T-helper 1 cell treated with Interleukin-12 subunit alpha and Interleukin-12 subunit beta and Interleukin-4 antibody, amounts not matched to agents 30 ng/mL and 1 ng/mL, for 36 hours (primary cell): ENCODE measurements at regions not wholly inside any gene's neighbourhood (a gene's known extent, or its start where the extent isn't known, plus 50 kb on each side); places are given as distances from the start of the nearest gene placed in this dataset.
"Not testable (repeated sequence)": the region's sequence is repeated elsewhere in the genome, so short reads cannot be mapped to it uniquely, and the experiment has no call there.

Source experiments
- intact Hi-C: fragments of 100-400 bp; cut with micrococcal nuclease; formaldehyde crosslinking; loops from one replicate; pipeline ENCODE4 v1.15.1; 2024

DNA sequence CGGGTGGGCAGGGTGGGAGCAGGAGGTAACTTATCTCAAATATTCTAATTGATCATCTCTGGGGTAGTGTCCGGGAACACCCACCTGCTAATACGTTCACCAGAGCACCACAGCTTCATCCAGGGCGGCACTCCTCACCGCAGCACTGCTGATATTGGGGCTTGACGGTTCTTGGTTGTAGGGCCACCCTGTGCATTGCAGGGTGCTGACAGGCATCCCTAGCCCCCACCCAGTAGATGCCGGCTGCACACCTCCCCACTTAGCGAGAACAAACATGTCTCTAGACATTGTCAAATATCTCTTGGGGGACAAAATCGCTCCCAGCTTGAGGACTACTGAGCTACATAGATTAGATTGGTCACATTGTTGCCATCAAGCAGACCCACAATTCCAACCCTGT is 73.9 kb upstream of the WASF3 start:
- intact Hi-C loops = no loop called here

DNA sequence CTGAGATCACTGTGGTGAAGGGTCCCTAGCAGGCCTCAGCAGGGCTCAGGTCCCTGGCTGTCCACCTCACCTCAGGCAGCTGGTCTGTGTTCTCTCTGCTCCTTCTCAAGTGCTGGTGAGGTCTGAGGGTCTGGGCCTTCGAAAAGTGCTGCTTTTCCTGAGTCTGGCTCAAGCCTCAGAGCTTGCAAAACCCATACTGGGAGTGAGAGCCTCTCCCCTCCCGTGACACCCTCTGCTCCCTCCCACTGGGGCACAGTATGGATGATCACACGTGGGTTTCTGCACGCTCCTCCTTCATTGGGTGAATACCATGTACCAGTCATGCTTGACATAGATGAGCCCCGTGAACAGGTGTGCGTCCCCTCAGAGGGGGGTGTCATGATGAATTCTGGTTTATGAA is 73.3 kb upstream of the WASF3 start:
- intact Hi-C loops = no loop called here

DNA sequence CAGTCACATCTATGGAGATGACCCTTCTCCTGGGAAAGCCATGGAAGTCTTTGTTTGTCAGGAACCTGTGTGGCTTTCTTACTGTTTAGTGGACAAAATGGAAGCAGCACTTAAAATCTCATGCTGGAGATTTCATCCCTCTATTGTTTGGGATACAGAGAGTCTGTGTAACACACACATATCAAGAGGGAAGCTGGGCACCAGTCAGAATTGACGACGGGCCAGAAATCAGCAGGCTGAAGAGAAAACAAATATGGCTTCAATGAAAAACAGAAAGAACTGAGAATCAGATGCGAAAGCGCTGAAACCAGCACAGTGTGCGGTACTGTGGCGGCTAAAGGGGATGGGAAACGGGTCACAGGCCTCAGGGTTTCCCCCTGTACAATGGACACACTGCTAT is 72.2 kb upstream of the WASF3 start:
- intact Hi-C loops = no loop called here

DNA sequence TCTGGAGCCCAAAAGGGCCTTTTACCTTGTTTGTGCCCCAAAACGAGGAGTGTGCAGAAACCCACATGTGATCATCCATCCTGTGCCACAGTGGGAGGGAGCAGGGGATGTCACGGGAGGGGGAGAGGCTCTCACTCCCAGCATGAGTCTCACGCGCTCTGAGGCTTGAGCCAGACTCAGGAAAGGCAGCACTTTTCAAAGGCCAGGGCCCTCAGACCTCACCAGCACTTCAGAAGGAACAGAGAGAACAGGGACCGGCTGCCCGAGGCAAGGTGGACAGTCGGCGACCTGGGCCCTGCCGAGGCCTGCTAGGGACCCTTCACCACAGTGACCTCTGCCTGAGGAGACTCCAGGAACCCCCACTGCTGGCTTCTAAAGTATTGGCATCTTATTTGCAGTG is 71.7 kb upstream of the WASF3 start:
- intact Hi-C loops = no loop called here

DNA sequence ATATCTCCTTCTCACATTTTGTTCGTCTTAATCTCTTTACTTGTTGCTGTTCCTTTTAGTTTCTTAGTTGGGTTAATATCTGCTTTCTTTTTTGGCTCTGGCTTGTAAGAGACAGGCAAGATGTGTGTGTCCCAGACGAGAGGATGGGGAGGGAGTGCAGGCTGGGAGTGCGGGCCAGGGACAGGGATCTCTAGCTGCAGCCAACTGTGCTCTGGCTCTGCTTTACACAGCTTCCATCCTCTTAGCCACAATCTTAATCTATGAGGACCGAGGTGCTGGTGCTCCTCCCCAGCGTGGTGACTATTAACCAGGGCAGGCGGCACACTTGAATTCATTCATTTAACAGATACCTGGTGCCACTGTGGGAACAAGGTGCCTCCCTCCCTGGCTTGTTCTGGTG is 70.9 kb upstream of the WASF3 start:
- intact Hi-C loops = no loop called here

DNA sequence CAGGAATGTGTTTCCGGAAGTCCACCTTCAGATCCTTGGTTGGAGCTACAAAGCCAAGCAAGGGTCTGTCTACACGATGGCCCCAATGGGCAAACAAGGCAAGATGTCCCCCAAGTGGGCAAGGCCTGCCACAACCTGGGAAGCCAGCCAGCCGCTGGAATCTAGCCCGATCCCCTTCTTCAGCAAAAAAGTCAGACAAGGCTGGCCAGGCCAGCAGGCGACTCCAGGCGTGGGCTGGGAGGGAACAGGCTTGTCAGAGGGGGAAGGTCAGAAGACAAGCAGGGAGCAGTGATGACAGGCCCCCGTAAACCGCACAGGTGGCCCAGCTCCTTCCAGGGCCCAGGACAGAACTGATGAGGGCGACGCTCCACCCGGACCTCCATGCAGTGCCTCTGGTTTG is 69.7 kb upstream of the WASF3 start:
- intact Hi-C loops = no loop called here

DNA sequence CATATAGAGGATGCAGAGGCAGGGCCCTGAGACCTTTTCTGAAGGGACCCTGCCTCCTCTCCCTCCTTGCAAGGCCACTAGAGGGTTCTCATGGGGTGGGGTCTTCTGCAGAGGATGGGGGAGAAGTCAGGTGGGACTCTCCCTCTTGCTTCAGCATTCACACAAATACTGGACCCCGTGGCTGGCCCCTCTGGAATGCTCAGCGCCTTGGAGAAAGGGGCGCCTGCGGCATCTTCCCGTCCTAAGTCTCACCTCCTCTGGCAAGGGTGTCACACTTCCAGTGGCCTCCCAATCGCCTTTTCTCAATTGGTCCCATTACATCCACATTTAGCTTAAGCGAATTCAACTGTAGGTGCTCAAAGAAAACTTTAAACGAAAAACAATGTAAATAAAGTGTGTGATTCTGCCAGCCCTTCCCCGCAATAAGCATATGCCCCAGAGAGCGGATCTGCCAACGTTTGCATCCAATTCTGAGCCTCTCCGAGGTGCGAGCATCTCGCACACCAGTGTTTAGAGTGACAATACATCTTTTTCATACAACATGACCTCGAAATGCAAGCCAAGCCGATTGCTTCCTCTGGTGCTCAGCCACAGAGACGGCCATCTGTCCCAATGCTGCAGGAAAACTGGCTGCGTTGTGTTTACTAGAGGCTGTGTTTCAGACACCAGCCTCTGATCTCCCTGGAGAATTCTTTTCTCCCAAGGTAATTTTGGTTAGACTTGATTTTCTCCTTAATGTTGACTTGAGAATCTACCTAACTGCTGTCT is 69.1 kb upstream of the WASF3 start:
- intact Hi-C loops = no loop called here

DNA sequence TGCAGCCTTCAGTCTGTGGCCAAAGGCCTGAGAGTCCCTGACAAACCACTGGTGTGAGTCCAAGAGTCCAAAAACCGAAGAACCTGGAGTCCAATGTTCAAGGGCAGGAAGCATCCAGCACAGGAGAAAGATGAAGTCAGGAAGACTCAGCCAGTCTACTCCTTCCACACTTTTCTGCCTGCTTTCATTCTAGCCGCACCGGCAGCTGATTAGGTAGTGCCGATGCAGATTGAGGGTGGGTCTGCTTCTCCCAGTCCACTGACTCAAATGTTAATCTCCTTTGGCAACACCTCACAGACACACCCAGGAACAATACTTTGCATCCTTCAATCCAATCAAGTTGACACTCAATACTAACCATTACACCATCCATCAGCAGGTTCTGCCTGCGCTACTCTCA is 65.2 kb upstream of the WASF3 start:
- intact Hi-C loops = not testable (repeated sequence)

DNA sequence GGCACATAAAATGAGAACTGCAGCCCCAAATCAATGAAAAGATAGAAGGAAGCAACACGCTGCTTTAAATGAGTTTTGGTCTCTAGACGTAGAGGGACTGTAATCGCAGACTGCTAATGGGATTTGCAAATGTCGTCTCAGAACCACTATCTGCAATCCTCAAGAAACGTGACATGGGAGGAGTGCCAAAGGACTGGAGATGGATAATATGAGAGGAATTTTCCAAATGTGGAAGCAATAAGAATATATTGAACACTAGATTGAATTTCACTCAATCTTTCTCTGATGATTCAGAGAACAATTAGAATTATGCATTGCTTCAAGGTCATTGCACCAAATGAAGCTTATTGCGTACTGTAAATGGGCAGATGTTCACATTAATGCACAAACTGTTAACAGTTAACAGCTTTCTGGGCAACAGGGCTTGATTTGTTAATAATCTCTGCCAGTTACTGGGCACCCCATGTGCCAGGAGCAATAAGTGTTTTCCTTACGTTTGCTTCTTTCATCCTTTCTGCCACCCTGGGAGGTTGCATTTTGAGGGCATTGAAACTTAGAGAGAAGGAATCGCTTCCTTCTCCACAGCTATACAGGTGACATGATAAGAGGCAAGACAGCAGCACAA is 62.8 kb upstream of the WASF3 start:
- intact Hi-C loops = loop anchor here (5.0 kb wide), 1 partner anchor 922 kb away; no protein-coding TSS in a partner anchor

DNA sequence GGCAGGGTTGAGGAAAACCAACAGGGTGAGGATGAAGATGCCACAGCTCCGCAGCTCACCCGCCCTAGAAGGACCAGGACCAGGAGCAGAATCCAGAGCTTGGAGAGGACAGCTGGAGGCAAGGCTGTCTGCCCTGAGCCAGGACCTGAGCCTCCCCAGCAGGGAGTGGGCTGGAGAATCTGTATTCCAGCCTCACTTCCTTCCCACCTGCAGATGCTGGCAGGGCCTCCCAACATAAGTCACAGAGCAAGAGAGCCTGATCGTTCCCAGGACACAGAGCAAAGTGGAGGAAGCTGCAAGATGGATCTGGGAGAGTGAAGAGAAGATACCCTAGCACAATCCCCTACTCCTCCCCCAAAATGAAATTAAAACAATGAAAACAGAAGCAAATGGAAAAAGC is 61.7 kb upstream of the WASF3 start:
- intact Hi-C loops = loop anchor here (1.0 to 5.0 kb wide), 6 partner anchors 13 to 923 kb away; partner anchors contain the start of gene CDK8

DNA sequence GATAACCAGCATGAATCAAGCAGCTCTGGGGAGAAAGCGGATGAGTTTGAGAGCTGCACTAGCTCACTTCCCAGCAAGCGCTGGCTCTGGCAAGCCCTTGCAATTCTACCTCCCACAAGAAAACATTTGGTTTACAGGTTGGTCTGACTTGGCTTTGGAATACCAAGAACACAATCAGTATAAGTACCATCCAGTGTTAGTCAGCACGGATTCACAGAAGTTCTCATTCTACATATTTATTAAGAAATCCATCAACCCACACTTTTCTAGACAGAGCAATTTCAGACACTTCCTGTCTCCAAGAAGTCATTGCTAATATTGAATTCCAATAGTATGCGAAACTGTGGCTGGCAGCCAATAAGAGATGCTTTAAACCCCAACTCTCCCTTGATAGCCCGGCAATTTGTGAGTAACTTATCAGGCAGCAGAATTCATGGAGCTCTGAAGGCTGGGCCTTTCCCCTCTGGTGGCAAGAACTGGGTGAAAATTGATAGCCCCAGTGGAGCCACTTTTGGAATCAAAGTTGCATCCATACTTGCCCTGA is 59.4 kb upstream of the WASF3 start:
- intact Hi-C loops = loop anchor here (5.0 kb wide), 1 partner anchor 926 kb away; no protein-coding TSS in a partner anchor

DNA sequence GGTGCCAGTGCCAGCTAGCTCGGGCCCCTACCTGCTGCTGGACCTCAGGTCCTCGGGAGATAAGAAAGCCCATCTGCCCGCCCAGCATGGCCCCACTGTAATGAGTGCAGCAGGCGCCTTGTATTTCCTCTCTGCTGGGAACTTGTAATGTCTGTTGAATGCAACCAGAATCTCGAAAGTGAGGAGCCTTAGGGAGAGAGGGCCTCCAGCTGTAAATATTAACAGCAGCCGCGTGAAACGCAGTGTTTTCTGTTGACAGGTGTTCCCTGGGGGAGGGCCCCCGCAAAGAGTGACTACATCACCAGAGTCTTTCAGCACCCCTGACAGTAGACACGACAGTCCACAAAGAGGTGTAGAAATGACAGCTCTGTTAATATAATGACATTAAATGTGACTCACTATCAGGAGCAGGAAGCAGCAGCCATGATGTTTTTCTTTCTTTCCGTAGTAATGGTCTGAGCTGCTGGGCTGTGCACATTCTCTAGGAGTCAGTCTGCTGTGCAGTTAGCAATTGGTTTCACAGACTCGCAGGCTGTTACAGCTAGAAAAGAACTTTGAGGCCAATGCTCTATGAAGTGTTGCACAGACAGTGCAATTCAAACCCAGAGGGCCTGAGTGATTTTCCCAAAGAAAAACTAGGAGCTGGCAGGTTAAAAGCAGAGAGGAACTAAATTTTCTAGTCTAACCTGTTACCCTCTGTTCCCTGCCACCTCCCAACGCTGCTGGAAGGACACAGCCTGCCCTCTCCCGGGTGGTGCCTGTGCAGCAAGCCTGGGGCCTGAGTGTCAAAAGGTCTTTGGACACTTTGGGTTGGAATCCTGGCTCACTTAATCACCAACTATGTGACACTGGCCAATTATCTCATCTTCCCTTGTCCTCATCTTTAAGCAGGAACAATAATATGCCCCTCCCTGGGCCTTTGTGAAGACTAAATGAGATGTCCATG is 58.6 kb upstream of the WASF3 start:
- intact Hi-C loops = loop anchor here (5.0 kb wide), 1 partner anchor 927 kb away; no protein-coding TSS in a partner anchor

DNA sequence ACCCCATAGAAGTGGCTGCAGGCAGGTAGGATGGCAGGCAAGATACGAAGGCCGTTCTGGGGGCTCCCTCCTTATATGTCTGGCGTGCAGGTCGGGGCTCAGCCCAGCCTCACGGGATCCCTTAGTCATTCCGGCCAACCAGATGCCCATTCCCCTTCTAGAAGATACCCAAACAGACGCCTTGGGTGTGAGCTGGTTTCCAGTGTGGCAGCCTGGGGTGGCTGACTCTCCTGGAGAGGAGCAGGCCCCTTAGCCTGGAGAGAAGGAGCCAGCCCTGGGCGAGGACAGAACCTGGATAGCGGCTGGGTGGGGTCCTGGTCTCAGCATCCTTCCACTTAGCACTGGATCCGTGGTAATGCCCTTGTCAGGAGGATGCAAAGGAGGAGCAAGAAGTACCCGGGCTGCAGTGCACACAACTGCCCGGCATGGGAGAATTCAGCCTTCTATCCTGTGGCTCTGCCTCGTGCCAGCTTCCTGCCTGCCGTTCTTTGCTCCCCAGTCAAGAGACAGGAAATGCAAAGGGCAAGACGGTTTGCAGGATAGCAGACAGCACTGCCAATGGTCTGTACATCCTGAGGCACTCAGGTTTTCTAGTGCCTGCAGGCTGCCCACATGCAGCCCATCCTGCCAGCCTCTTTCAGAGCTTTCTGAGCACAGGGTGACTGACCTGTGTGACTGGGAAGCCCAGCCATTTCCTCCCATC is 56.7 kb upstream of the WASF3 start:
- intact Hi-C loops = no loop called here

DNA sequence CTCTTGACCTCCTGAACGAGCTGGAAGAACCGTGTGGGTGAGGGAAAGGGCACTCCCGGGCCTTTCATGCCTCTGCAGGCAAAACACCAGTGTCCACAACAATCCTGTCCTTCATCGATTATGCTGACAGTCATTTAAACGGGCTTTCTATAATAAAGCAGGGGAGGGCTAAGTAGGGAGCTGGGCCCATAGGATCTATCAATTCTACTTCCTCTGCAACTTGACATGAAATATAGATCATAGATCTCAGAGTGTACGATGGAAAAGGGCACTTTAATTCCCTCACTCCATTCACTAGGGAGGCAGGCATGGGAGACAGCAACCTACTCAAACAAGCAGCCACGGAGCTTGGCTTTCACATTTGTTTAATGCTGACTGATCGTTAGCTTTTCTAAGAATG is 55.8 kb upstream of the WASF3 start:
- intact Hi-C loops = no loop called here

DNA sequence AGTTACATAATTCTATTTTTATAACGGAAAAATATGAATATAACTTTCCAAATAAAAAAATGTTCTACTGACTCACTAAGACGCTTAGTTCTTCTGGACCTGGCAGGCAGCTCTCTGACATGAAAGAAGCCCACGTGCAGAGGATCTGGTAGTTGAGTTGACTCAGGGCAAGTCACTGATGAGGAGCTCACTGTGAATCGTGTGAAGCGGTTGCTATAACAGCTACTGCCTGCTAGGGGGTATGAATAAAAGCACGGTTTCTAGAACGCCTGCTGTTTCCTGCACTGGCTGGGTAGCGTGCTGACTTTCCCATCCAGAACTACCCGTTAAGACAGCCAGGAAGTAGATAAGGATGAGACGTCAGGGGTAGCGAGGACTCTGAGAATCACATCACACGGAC is 54.7 kb upstream of the WASF3 start:
- intact Hi-C loops = no loop called here

DNA sequence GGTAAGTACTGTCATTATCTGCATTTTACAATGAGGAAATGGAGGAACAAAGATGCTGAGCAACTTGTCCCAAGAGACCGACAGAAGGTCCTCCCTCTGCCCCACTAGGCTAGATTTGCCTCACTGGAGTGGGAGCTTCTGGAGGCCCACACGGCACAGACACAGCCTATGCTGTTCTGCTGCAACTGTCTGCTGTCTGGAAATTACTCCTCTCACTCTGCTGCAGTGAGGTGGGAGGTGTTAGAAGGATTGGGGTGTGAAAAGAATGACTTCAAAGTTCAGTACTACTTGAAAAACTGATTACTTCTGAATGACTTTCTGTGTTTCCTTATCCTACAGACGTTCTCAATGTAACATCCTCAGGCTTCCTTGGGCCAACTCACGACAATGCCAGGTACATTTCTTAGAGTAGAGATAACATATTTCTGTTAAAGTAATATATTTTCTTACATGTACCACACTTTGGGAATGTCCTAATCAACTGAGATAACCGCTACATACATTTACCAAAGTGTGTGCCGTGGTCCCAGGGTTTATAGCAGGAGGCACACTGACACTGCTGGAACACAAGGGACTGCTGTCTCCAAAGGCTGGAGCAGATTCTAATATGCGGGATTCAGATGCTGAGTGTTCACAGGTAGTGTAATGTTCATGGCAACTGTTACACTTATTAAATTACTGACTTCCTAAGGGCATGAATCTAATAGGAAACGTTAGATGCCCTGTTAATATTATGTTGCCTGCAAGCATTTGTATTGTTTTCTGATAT is 53.5 kb upstream of the WASF3 start:
- intact Hi-C loops = no loop called here
